GM18498 (cell line): ENCODE measurements at regions not wholly inside any gene's neighbourhood (a gene's known extent, or its start where the extent isn't known, plus 50 kb on each side); places are given as distances from the start of the nearest gene placed in this dataset.
"Not testable (repeated sequence)": the region's sequence is repeated elsewhere in the genome, so short reads cannot be mapped to it uniquely, and the experiment has no call there.

Experiments used
- ATAC-seq: cut with Tn5 transposase; IDR thresholded peaks from one replicate; pipeline ENCODE4 v1.9.1; 2021; ENCODE audit warnings: mild to moderate bottlenecking, moderate library complexity; ENCODE audit not compliant: unreplicated experiment

DNA sequence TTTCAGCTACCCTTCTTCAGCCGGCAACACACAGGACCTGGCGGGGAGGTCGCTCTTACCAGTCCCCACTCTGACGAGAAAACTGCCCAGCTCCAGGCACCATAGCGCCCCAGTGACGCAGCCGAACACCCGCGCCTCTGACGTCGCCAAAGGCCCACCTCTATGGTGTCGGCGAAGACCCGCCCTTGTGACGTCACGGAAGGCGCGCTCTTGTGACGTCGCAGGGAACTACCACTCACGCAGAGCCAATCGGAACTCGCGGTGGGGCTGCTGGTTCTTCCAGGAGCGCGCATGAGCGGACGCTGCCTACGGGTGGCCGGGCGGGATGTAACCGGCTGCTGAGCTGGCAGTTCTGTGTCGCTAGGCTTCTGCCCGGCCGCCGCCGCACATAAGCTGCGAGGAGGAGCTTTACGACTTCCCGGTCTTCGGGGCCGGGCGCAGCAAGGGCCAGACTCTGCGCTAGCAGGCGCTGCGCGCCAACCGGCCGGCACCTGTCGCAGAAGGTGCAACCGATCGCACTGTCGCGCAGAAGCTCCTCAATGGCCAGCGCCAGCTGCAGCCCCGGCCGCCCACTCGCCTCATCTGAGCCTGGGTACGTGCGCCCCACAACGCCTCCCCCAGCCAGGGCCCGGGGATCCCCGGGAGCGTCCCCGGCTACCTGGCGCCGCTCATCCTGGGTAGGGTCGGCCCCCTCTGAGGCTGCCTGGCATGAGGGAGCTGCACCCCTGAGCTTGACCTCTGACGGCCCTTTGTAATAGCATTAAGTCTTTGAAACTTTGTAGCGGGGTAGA is 121.3 kb upstream of the FBXO28 start:
- peak; percentile 100 for ATAC-seq

DNA sequence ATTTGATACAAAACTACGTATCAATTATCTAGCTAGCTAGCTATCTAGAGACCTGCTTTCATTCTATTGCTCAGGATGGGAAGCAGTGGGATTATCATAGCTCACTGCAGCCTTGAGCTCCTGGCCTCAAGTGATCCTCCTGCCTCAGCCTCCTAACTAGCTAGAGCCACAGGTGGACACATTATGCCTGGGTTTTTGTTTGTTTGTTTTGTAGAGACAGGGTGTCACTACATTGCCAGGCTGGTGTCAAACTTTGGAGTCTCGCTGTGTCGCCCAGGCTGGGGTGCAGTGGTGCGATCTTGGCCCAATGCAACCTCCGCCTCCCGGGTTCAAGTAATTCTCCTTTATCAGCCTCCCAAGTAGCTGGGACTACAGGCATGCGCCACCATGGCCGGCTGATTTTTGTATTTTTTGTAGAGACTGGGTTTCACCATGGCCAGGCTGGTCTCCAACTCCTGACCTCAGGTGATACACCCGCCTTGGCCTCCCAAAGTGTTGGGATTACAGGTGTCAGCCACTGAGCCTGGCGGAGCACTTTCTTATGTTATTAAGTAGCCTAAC is 122.5 kb upstream of the FBXO28 start:
- ATAC-seq: not testable (repeated sequence)

DNA sequence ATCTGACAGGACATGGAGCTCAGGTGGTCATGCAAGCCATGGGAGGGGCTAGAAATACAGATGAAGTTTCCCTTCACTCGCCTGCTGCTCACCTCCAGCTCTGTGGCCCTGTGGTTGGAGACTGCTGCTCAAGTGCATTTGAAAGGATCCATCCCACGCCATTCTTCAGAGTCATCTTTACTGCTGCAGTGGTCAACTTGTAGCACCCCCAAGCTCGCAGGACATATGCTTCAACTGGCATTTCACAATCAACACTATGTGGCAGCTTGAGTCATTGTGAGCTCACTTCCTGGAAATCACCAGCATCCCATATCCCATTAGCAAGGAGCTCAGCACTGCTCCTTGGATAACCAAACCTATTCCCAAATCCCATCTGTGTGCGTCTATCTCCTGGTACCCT is 116.2 kb upstream of the TP53BP2 start:
- ATAC-seq: not testable (repeated sequence)

DNA sequence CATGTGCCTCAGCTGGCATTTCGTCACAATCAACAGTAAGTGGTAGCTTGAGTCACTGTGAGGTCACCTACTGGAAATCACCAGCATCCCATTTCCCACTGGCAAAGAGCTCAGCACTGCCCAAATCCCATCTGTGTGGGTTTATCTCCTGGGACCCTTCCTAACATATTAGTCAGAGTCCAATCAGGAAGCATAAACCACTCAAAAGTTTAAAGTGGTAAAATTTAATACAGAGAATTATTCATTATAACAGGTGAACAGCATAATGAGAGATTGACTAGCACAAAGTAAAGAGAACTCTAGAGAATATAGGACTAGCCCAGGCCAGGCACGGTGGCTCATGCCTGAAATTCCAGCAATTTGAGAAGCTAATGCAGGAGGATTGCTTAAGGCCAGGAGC is 107.1 kb upstream of the TP53BP2 start:
- not testable (repeated sequence) for ATAC-seq

DNA sequence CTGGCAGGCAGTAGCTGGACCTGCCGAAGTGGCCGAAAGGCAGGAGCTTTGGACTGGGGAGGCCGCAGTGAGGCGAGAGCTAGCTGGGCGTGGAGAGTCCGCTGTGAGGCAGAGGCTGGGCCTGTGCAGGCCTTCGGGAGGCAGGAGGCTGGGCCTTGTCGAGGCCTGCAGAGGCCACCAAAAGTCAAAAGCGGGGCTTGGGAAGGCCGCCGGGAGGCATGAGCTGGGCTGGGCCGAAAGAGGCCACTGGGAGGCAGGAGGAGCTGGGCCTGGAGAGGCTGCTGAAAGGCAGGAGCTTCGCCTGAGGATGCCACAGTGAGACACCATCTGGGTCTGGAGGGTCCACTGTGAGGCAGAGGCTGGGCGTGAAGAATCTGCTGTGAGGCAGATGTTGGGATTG is 105.8 kb upstream of the TP53BP2 start:
- ATAC-seq: not testable (repeated sequence)

DNA sequence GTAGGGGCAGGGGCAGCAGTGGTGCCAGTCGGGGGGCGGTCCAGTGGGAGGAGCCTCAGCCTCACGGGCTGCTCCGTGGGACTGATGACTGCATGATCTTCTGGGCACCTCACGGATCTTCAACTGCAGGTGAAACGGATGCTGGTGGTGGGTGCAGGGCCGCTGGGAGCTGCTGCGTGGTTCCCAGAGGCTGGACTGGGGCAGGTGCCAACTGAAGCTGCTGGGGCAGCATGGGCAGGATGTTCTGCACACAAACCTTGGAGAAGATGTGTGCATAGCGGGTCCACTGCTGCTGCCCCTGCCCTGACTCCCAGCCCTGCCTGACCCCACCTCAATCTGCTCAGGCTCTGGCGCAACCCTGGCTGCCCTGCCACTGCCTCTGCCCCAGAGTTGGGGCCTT is 104.2 kb upstream of the TP53BP2 start:
- not testable (repeated sequence) for ATAC-seq

DNA sequence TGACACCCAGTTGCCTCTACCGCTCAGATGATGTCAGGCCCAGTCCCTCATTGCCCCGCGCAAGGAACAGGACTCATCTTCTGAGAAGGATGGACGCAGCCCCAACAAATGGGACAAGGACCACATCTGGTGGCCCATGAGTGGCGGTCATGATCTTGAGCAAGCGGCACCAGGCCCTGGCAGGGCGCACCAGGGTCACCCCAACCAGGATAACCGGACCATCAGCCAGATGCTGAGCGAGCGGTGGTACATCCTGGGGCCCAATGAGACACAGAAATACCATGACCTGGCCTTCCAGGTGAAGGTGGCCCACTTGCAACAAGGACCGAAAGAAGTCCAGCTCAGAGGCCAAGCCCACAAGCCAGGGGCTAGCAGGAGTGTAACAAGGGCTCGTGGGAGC is 102.3 kb upstream of the TP53BP2 start:
- ATAC-seq: not testable (repeated sequence)

DNA sequence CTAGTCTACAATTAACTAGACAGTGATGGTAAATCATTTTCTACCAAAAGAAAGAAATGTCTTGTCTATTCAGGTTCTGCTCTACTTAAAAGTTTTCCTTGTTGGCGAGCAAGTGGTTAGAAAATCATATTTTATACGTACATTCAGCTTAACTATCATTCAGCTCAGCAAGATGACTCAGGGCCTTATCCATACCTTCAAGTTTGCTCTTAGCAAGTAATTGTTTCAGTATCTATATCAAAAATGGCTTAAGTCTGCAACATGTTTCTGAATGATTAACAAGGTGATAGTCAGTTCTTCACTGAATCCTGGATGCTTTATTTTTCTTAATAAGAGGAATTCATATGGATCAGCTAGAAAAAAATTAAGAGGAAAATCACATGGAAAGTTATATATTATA is 90.8 kb upstream of the TP53BP2 start:
- ATAC-seq: not testable (repeated sequence)

DNA sequence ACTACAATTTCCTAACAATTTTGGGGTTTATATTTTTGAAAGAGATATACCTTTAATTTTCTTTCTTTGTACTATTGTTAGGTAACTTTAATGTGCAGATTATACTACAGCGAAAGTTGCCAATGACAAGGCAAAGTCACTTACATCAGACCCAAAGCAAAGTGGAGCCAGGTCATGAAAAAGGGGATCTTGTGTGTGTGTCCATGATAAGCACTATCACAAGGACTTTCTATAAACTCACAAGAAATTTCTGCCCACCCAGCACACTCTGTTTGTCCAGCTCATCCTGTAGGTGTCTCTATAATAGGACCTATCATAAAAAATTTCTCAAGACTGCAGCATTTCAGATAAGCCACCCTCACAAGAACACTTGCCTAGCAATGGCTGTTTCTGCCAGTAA is 85.7 kb upstream of the TP53BP2 start:
- not testable (repeated sequence) for ATAC-seq

DNA sequence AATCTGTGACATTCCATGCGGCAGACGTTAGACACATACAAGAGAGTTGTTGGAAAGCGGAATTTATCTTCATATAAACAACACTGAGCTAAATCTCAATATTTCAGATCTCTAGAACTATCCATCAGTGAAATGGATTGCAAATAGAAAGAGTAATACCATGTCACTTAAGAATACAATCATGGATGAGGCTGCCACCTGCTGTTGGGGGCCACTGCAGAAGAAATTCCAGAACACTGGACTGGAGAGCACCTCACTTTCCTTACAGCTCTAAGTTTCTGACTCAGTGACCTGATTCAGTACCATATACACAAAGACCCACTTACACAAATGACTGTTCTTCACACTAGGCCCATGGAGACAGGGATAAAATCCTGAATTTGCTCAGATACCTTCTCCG is 75.1 kb upstream of the TP53BP2 start:
- not testable (repeated sequence) for ATAC-seq

DNA sequence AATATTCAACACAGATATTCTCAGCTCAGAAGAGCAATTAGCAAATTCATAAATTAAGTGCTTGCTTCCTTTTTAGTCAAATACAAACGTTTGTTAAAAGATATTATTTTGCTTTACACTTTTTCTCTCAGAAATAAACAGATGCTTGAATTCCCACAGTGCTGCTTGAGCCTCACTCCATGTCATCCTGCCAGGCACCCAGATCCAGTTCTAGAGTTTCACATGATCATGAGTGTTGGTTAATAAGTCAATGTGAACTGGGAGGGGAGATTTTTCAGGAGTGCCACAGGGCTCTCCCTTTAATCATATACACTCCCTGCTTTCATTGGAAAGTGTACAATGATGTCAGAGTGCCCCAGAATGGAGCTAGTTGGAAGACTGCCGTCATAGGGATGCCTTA is 69.7 kb upstream of the TP53BP2 start:
- not testable (repeated sequence) for ATAC-seq

DNA sequence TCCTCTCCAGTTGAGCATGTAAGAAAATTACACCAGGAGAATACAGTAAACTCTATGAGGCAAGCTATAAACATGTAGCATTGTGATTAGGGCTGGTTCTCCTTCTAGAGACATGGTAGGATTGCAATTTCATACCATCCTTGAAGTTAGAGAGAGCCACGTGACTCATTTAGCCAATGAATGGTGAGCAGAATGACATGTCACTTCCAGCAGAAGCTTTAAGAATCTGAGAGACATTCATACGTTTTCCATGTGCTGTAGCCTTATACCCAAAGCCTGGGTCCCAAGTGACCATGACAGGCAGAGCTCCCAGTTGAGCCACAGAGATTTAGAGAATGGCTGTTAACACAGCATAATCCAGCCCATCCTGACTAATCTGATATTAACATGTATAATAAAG is 68.0 kb upstream of the TP53BP2 start:
- ATAC-seq: not testable (repeated sequence)

DNA sequence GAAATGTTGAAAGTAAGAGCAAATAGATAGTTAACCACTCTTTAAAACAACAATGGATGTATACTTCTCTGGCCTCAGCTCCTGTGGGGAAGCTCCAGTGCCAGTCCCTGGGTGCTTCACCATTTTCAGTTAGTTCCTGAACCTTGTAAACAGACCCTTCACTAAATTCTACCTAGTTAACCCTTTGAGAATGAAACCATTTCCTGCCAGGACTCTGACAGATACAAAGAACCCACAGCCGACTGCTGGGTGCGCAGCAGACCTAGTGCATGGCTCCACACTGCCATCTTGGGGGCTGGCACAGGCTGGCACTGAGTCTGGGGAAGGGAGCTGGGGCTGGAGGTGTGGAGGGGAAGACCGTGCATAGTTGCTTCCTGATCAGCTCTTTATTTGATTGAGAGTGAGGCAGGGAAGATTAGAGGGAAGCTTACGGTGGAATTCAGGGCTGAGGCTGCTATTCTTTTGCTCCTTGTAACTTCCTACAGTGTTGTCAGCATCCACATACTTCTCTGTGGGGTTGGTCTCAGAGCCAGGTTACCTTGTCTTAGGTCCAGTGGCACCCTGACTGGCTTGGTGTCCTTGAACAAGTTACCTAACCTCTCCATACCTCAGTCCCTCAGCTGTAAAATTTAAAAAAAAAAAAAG is 62.3 kb upstream of the TP53BP2 start:
- not testable (repeated sequence) for ATAC-seq

DNA sequence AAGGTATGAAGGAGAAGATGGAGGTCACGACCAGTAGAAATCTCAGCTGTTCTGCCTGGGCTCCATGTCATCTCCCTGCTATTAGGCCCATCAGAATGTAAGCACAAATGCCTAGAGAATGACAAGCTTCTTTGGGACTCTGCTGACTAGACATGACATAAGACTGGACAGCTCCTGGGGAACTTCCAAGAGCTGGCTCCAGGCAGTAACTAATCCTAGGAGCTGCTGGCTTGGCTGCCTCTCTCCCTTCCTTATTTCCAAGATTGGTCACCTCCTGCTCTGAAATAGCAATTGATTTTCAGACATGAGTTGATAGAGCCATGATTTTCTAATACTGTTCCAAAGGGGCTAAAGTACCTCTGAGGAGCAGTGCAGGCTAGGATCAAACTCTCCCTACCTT is 57.5 kb upstream of the TP53BP2 start:
- ATAC-seq: not testable (repeated sequence)

DNA sequence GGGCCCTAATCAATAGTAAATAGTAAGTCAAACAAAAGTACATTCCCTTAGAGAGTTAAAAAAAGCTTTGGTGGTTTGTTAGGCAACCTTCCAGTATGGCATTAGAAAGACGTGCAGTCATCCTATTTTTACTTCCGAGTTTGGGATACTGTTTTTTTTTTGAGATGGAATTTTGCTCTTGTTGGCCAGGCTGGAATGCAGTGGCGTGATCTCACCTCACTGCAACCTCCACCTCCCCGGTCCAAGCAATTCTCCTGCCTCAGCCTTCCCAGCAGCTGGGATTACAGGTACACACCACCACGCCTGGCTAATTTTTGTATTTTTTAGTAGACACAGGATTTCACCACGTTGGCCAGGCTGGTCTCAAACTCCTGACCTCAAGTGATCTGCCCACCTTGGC is 54.0 kb upstream of the TP53BP2 start:
- not testable (repeated sequence) for ATAC-seq

DNA sequence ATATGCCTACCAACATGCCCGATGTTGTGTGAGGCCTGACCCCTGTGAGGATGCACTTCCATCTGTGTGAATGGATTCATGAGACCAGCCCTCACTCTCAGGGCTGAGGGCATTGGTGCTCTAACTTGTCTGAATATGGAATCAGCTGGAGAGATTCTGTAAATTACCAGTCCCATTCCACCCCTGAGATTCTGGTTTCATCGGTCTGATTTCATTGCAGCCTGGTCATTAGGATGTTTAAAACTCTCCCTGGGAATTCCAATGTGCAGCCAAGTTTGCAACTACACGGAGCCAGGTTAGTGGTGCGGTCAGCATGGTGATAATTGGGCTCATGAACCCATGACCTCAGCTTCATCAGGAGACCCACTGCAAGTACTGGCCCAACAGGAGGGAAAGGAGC is 51.4 kb upstream of the TP53BP2 start:
- not testable (repeated sequence) for ATAC-seq

DNA sequence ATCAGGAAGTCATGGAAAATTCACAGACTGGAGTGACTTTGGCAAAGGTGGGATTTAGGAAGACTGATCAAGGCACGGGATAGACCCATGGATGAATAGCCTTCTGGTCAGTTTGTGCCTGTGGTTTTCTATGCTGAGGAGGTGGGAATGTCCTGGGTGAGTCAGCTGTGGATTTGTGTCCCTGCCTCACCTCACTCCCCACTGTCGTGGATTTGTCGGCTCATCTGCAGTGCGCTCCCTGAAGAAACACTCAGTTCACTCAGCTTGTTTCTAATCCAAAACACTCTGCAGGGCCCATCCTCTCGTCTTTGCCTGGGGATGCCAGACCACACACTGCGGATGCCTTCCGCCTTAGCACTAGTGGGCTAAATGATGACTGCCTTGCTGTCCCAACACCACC is 50.2 kb upstream of the TP53BP2 start:
- ATAC-seq: not testable (repeated sequence)
